ENCODE measurements at regions not wholly inside any gene's neighbourhood (a gene's known extent, or its start where the extent isn't known, plus 50 kb on each side); places are given as distances from the start of the nearest gene placed in this dataset.

DNA sequence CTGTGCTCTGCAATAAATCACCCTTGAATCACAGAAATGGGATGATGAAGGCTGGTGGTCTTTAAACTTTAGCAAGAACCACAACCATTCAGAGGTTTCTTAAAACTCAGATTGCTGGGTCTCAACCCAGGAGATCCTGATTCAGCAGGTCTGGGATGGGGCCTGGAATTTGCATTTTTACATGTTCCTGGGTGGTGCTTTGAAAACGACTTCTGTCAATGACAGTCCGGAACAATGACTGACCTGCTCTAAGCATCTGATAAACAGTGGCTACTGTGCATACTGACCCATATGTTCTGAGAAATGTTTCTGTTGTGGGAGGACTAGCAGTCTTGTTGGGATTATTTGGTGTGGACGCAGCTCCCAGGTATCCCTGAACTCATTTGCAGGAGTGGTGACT is 92.7 kb downstream of the GADD45G start:
- DNase-seq, result no peak

DNA sequence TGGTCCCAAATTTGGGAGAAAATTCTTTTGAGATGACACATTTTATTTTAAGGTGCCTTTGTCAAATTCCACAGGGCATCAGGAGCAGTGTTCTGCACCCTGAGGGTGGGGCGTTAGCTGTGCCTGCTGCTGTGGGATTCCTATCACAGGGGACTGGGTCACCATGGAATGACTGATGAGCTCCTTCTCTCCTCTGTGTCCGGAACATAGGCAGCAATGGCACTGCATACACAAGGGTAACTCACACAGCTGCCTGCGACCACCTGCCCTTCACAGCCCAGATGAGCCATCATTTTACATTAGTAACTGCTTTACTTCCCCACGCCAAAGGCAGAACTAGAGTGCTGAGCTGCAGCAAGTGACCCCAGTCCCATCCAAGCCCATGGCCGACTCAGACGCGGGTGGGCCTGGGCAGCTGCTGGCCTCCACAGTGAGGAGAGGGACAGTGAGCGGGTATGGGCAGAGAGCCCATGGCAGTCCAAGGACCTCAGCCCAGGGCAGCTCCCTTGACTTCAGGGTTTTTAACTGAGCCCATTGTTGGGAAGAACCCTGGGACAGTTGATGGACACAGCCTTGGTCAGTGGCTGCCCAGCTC is 93.7 kb downstream of the GADD45G start:
- no peak for DNase-seq

DNA sequence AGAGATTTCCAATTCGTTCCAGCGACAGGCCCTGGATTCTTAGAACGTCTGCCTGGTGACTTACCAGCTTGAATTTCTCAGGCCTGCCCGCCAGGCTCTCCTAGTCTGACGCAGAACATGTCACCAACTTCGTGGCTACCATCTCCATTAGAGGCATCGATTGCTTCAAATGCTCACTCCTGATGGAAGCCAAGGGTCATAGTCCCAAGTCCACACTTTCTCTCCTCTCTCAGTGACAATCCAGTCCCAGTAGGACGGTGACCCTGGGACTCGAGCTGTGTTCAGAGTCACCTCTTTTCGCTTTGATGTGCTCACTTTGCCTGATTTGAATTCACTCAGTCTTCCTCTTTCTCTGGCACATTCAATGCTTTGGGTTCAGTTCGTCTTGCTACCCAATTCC is 94.8 kb downstream of the GADD45G start:
- DNase-seq, result no peak

DNA sequence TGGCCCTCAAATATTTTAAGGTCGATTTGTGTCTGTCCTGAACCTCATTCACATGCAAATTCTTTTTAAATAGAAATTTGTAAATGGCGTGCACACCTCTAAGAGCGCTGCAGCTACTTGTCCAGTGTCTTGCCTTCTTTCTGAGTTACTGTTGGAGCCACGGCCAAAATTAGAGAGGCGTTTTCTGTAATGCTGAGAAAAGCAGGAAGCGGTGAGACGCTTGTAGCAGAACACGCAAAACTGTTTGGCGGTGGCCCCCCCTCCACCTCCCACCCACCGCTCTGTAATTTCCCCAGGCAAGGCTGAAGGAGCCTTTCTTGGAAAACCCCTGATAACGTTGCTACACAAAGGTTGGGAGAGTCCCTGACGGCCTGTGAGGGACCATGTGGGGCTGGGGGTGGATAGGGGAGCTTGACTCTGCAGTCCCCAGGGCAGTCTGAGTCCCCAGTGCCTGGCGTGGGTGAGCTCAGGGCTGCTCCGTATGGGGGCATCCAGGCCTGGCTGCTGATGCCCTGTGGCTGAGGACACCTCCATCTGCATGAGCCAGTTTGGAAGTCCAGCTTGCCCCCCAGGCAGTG is 96.5 kb downstream of the GADD45G start:
- DNase-seq, result peak; percentile 63

DNA sequence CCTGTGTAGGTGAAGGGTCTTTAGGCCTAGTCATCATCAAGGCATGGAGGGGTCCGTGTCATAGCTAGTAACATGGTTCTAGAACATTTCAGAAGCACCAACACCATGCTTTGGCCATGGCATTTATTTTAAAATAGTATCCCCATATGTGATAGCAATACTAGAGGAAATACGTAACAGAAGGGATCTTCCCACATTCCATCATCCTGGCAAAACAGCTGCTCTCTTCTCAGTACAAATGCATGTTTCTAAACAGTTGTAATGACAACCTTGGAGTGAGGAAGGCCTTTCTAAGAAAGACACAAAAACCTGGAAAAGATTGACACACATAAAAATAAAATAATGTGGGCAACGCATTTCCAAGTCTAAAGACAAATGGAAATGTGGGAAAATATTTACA is 97.6 kb downstream of the GADD45G start:
- no peak for DNase-seq

DNA sequence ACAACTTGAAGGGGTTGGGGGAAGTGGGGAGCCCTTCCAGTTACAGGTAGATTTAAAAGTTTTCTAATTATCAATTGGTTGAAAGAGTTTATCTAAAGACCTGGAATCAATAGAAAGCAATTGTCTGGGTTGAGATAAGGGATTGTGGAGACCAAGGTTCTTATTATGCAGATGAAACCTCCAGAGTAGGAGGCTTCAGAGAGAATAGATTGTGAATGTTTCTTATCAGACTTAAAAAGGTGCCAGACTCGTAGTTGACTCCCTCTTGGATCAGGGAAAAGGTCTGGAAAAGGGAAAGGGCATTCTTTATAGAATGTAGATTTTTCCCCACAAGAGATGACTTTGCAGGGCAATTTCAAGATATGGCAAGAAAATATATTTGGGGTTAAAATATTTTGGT is 100.8 kb downstream of the GADD45G start:
- DNase-seq, result no peak

DNA sequence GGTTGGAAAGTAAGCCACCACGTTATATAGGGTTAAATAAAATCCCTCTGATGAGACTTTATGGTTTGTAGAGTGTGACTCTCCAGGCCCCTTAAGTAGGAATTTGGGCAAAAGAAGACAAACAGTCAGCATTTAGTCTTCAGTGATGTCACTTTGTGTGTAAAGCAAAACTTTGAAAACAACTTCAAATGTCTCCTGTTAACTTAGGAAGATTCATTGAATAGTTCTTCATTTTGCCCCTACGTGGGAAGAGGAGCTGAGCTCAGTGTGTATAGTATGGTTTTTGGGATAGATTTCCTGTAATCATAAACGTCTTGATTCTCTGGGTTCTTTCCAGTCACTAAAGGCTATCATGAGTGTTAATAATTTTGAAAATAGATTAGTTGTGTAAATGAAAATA is 101.3 kb downstream of the GADD45G start:
- no peak for DNase-seq

DNA sequence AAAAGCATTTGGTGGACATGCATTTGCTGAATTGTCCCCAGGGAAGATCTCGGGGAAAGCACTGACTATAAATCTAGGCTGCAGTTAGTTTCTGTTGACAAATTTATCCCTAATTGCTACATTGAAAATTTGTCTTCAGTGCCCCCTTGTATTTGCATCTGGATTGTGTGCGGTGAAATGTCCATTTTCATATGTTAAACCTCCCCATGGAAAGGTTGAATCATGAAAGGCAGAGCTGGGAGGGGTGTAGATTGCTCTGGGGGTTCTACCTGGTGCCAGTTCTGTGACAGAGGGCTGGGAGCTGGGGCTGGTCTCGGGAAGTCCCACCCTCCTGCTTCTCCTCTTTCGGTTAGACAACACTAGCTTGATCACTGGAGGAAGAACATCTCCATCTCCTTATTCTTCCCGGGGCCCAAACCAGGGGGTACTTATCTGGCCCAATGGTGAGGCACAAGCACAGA is 101.9 kb downstream of the GADD45G start:
- no peak for DNase-seq

DNA sequence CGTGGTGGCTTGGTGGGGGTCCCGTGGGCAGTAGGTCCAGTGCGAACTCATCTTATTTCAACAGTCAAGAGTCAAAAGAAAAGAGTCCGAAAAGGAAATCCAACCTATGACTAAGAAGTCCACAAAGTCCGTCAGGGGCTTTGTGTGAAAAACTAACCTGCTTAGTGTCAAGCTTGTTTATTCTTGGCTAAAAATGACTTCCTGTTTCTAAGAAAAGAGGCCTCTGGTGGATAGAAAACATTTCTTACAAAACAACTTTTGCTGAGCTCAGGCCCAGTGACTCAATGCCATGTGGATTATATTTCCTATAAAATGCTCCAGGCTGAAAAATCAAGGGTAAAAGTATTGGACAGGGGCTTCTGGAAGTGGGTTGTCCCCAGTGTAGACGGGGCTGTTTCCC is 105.9 kb downstream of the GADD45G start:
- DNase-seq, result peak; percentile 15

DNA sequence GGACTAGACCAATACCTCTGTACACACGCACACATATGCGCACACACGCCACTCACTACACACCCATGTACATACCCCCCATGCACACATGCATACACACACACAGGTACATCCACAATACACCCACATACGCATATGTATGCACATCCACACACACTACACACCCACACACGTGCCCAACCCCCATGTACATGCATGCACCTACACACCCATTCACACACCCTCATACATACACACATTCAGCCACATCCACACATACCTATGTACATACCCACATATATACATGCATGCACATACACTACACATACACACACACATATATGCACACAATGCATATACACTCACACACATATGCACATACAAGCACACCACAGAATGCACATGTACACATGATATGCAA is 107.1 kb downstream of the GADD45G start:
- no peak for DNase-seq

DNA sequence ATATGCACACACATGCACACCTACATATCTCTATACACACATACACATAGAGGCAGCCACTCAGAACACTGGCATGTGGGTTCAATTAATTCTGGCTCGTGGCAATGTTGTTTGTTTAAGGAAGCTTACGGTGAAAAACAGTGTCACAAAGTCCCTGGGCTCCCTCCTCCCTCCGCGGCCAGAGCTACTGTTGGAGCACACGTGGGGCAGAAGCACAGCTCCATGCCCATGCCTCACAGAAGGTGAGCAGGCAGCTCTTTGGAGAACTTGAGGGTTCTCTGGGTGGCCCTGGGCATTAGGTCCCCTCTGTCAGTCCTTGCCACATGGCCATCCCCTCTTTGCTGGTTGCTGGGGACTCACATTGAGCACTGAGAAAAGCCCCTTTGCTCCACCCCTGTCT is 107.5 kb downstream of the GADD45G start:
- no peak for DNase-seq

DNA sequence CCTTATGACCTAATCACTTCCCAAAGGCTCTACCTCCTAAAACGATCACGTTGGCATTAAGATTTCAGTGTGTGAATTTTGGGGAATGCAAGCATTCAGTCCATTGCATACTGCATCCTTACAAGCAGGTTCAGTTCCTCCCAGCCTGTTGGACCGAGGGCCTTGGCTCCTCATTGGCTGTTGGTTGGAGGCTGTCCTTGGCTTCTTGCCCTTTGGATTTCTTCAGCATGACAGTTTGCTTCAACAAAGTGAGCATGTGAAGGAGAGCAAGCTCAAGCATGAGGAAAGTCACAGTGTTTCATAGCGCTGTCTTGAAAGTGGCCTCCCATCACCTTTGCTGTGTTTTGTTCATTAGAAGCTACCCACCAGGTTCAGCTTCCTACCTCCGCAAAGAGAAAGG is 109.5 kb downstream of the GADD45G start:
- DNase-seq, result no peak

DNA sequence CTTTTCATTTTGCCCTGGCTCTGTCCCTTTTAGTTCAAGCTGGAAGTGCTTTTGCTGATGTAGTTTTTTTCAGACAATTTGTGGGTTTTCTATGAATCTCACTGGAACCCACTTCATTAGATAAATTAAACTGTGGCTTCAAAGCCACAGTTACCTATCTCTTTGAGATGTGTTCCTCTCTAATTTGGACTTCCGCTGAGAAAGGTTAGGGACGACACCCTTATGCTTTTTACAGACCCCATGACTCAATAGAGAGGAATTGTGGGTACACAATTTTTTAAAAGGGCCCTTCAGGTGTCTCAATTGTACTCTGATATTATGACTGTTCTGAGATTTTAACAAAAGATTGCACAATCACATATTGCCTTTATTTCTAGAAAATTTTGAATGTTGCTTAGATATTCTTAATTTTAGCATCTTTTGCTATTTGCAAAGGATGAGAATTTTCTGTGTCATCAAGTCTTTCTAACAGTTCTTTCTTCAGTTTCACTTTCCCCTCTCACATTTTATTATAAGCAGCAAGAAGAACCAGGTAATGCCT is 110.6 kb downstream of the GADD45G start:
- no peak for DNase-seq

DNA sequence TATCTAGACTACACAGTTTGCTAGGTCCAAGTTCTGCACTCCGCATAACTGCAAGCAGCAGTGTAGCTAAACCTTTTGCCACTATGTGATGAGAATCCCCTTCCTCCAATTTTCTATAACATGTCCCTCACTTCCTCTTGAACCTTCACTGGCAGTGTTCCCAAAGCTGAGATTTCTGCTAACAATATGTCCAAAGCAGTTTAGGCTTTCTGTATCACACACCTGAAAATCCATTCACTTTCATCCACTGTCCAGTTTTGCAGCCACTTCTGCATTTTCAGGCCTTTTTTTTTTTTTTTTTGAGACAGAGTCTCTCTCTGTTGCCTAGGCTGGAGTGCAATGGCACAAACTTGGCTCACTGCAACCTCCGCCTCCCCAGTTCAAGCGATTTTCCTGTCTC is 111.1 kb downstream of the GADD45G start:
- DNase-seq, result no peak

DNA sequence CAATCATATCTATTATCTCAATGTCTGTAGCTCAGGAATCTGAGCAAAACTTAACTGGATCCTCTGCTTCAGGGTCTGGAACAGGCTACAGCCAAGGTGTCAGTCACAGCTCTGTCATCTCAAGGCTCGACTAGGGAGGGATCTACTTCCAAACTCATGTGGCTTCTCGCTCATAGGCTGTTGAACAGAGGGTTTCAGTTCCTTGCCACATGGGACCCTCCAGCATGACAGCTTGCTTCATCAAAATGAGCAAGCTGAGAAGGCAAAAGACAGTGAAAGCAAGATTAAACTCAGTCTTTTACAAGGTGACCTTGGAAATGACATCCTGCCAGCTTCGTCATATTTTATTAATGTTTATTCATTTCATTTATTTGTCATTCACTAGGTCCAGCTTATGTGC is 111.7 kb downstream of the GADD45G start:
- DNase-seq, result no peak

DNA sequence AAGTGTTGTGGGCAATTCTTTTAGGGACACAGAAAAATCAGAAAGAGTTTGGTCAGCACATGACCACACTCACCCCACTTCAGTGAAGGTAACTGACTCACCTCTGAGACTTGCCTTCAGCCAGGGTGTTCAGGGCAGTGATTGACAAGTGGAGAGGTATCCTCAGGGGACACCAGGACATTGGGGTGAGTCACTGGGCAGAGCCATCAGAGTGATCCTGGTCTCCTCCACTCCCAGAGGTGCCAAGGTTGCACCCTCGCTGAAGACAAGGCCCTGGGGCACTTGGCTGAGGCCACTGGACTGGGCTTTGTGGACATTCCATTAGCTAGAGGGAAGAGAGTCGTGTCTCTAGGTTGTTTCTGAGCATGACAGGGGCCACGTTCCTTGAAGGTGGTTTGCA is 113.4 kb downstream of the GADD45G start:
- DNase-seq, result no peak

DNA sequence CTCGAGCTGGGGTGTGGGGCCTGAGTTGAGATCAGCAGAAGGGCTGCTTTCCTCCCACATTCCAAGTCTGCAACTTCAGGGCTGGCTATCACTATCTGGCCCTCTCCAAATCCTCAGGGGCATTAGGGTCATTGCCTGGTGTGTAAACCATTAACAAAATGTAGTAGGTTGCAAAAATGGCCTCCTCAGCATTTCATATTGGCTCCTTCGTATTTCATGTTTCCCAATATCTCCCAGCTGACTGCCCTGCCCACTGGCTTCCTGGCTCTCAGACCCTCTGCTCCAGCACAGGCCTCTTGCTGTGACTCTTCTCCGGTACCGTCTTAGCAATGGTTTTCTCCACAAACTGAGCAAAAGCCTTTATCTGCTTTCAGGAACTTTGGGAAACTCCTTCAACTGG is 113.8 kb downstream of the GADD45G start:
- no peak for DNase-seq

DNA sequence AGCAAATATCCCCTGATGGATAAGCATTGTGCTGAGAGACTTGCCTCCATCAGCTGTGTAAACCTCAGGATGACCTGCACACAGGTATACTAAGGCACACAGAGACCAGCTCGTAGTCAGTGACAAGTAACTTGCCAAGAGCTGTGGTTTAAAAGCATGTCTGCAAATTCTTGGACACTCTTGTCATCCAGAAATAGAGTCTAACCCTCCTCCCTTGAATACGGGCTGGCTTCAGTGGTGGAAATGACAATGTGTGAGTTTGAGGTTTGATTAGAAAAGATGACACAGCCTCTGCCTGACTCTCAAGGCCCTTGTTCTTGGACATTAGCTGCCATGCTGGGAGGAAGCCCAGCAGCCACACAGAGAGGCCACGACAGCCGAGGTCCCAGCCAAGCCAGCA is 114.4 kb downstream of the GADD45G start:
- no peak for DNase-seq

DNA sequence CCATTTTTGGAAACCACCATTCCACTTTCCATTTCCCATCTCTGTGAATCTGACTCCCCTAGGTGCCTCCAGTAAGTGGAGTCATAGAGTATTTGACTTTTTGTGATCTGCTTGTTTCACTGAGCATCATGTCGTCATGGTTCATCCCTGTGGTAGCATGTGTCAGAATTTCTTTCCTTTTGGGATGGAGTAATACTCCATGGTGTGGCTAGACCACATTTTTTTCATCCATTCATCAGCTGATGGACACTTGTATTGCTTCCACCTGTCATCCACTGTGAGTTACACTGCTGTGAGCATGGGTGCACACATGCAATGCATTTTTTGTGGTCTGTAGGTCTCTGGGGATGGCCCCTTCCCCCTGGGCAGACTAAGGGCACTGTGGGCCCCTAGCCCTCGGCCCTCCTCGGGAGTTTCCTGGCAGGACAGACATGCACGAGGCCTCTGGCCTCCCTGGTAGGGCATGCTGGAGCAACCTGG is 115.9 kb downstream of the GADD45G start:
- DNase-seq, result no peak

DNA sequence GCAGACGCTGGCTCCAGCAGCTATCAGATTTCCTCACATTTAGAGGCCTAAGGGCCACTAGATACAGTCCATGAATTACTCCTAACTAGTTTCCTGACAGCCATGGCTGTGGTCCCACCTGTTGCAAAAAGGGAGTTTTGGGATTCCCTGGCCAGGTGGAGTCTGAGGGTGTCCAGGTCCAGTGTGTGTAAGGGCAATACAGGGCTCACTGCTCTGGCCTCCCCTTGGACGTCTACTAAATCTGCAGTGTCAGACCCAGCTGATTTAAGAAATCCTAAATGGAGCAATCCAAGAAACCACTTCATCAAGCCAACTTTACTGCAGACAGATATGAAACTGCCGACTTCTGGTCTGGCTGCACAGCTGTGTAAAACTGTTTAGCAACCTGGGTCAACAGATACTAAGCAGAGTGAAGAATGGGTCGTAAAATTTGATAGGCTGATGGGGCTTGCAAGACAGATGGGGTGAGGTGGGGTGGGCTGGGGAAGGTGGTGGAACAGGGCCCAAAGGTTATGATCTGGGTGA is 116.4 kb downstream of the GADD45G start:
- no peak for DNase-seq

DNA sequence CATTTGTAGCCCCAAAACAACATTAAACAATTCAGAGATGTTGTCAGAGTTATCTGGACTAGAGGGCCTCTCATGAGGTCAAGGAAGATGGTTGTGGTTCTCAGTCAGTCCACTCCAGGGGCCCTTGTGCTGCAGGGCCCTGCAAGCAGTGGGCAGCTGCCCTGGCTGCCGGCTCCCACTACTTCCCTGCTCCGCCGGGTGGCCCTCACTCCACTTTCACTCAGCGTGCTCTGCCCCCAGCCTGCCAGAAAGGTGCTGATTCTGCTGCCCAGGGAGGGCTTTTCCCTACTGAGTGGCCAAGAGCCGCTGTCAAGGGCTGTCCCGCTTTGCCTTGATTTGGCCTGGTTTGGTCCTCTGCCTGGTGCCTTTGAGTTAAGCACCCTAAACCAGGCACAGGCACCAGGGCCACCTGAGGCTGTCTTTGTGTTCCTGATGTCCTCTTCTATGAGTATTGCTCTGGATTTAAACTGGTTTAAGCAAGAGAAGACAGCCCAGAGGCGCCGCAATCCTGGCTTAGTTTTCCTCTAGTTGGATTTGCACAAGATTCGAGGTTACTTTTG is 117.2 kb downstream of the GADD45G start:
- DNase-seq, result no peak

DNA sequence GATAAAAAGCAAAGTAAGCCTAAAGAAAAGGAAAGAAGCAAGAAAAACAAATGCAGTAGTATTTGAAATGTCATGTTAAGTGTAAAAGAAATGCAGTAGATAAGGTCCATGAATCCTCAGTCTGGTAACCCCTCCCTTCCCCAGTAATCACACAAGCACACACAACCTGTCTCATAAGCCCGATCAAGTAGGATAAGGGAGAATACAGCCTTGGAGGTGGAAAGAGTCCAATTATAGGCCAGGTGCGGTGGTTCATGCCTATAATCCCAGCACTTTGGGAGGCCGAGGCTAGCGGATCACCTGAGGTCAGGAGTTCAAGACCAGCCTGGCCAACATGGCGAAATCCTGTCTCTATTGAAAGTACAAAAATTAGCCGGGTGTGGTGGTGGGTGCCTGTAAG is 117.9 kb downstream of the GADD45G start:
- DNase-seq, result no peak

DNA sequence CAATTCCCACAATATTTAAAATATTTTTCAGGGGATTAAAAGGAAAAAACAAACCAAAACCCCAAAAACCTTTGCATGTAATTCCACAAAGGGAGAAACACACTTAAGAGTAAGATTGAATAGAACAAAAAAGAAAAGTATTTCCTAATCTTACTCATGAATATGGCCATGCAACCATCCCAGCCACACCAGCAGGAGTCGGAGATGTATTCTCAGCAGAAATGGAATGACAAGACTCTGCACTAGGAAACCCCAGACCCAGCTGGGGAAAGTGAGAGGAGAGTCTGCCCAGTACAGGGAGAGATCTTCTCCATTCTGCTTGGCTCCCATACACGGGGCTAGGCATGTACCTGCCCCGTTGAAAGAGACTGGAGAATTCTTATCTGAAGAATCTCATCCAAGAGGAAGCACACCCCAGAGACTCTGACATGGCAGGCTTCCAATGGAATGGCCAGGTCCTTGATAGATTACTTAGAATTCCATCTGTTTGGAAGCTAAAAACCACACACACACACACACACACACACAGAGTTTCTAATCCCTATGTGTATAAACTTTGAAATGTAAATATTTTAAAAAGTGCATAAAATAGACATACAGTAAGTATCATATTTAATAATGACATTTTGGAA is 118.8 kb downstream of the GADD45G start:
- DNase-seq, result no peak

DNA sequence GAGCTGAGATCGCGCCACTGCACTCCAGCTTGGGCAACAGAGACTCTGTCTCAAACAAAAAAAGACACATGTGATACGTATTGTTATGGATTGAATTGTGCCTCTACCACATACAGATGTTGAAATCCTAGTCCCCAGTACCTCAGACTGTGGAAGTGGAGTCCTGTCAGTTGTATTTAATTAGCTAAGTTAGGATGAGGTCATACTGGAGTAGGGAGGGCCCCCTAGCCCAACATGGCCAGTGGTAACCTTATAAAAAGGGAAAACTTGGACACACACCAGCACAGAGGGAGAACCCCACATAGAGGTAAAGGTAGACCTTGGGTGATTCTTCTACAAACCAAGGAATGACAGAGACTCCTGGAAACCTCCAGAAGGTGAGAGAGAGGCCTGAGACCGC is 119.8 kb downstream of the GADD45G start:
- DNase-seq, result no peak
